NB4 (cell line): ENCODE measurements at regions not wholly inside any gene's neighbourhood (a gene's known extent, or its start where the extent isn't known, plus 50 kb on each side); places are given as distances from the start of the nearest gene placed in this dataset.
A peak's percentile ranks its signal among the peaks of the same experiment; 100 is the strongest.

Experiments used
- DNase-seq: peaks from one replicate; pipeline ENCODE4 v3.0.0; 2010; ENCODE audit warnings: low read depth
- H3K4me3 ChIP-seq: one replicate; pipeline ENCODE4 v1.5.1; 2011; ENCODE audit warnings: mild to moderate bottlenecking, low read depth, low read length, moderate library complexity
- MYC ChIP-seq: IDR thresholded peaks from 2 replicates; pipeline ENCODE4 v1.6.1; 2011; ENCODE audit warnings: low read depth, low read length
- POLR2A ChIP-seq: IDR thresholded peaks from 2 replicates; pipeline ENCODE4 v1.6.1; 2011; ENCODE audit warnings: mild to moderate bottlenecking; ENCODE audit not compliant: insufficient read length; ENCODE audit errors: extremely low read depth
- TF ChIP-seq, protein P1 (sequence below): IDR thresholded peaks from one replicate; pipeline ENCODE4 v1.5.1; 2012; ENCODE audit warnings: low read depth, low read length
- TF ChIP-seq, protein P2 (sequence below): IDR thresholded peaks from 2 replicates; pipeline ENCODE4 v1.6.1; 2011; ENCODE audit warnings: low read depth, low read length

DNA sequence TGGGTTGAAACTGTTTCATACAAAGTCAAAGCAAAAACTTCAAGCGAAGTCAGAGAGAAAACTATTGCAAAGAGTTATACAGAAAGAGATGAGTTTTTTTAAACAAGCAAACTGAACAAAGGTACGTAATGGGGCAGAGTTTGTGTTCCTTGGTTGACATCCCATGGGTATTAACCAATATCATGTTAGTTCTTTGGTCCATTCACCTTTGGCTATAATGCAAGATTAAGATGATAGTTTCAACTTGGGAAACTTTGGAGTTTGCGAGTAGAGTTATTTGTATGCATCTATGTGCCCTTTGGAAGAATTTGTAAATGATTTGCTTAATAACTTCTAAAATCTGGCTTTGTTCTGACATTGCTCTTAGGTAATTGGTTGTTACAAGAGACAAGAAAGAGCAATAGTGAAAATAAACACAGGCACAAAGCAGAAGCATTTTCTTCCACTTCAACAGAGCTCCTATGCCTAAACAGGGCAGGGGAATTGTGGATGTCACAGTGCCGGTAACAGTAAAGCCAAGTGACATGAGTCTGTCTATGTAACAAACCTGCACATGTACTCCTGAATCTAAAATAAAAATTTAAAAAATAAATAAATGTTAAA is 936.1 kb downstream of the SUCLG1 start:
- no peak for DNase-seq

DNA sequence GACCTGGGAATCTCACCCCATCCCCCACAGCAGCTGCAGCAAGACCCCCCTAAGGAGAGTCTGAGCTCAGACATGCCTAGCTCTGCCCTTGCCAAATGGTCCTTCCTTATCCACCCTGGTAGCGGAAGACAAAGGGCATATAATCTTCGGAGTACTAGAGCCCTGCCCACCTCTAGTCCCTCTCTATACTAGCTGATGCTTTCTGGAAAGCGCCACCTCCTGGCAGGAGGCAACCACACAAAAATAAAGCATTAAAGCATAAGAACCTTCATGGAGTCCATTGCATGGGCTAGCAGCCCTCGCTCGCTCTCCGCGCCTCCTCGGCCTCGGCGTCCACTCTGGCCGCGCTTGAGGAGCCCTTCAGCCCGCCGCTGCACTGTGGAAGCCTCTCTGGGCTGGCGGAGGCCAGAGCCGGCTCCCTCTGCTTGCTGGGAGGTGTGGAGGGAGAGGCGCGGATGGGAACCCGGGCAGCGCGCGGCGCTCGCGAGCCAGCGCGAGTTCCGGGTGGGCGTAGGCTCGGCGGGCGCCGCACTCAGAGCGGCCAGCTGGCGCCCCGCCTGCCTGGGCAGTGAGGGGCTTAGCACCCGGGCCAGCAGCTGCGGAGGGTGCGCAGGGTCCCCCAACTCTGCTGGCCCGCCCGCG is 941.2 kb downstream of the SUCLG1 start:
- peak; percentile 3 for DNase-seq
- H3K4me3 ChIP-seq: no peak overlapping the region
- TF ChIP-seq, protein P1, sequence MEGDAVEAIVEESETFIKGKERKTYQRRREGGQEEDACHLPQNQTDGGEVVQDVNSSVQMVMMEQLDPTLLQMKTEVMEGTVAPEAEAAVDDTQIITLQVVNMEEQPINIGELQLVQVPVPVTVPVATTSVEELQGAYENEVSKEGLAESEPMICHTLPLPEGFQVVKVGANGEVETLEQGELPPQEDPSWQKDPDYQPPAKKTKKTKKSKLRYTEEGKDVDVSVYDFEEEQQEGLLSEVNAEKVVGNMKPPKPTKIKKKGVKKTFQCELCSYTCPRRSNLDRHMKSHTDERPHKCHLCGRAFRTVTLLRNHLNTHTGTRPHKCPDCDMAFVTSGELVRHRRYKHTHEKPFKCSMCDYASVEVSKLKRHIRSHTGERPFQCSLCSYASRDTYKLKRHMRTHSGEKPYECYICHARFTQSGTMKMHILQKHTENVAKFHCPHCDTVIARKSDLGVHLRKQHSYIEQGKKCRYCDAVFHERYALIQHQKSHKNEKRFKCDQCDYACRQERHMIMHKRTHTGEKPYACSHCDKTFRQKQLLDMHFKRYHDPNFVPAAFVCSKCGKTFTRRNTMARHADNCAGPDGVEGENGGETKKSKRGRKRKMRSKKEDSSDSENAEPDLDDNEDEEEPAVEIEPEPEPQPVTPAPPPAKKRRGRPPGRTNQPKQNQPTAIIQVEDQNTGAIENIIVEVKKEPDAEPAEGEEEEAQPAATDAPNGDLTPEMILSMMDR: no peak
- TF ChIP-seq, protein P2, sequence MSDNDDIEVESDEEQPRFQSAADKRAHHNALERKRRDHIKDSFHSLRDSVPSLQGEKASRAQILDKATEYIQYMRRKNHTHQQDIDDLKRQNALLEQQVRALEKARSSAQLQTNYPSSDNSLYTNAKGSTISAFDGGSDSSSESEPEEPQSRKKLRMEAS: no peak
- TF ChIP-seq MYC (no peak), POLR2A (no peak)

More for the DNA sequence above, 936.1 kb downstream of the SUCLG1 start:
- H3K4me3 ChIP-seq: no peak overlapping the region
- TF ChIP-seq, protein P2: no peak
- TF ChIP-seq, protein P1: no peak
- no peak for TF ChIP-seq MYC
- no peak for TF ChIP-seq POLR2A

DNA sequence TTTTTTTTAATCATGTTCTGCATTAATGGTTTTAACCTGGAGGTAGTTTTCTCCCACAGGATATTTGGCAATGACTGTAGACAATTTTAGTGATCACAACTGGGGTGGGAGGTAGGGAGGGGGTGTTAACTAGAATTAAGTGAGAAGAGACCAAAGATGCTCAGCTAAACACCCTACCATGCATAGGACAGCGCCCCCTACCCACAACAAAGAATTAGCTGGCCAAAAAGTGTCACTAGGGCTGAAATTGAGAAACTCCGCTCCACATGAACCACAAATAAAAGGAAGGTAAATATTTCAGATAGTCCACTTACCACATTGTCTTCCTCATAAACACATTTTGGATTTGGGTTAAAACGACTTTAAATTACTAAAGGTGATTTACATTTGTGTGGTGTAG is 942.6 kb downstream of the SUCLG1 start:
- TF ChIP-seq, protein P1: peak; percentile 46
- TF ChIP-seq MYC: no peak
- no peak overlapping the region for H3K4me3 ChIP-seq
- peak; percentile 11 for DNase-seq

DNA sequence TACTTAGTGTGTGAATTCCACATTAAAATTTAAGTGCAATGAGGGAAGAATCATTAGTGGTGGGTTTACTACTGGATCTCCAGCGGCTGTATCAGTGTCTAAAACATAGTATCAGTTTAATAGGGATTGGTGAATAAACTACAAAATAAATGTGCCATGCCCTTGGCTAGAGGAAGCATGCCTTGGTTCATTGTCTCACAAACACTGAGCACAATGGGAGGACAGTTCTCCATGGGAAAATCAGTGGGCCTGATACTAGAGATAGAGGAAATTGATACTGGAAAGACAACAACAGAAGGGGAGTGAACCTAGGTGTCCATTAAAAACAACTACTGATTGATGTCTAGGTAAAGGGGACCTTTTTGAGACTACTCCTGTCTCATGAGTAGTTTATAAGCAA is 971.6 kb downstream of the SUCLG1 start:
- no peak overlapping the region for H3K4me3 ChIP-seq
- DNase-seq: no peak
- TF ChIP-seq POLR2A: no peak
- TF ChIP-seq MYC: no peak
- TF ChIP-seq, protein P1: no peak
- TF ChIP-seq, protein P2: no peak

DNA sequence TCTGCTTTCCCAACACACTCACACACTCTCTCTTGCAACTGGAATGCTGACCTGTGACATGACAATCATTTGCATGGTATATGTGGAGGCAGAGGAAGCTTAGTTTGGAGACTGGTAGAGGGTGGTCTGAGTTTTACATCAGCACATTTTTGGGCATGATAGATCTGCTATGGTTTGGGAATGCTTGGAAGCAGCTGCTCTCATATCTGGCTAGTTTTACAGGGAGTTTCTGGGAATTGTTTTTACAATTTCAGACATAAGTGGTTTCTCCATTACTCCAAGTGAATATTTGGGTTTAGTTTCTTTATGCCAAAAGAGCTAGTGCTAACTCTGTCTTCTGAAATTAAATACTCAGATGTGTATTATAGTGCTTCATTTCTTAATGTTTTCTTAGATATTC is 977.6 kb downstream of the SUCLG1 start:
- DNase-seq: no peak
- TF ChIP-seq, protein P1: no peak
- no peak for TF ChIP-seq POLR2A
- no peak for TF ChIP-seq MYC
- TF ChIP-seq, protein P2: no peak
- no peak overlapping the region for H3K4me3 ChIP-seq

DNA sequence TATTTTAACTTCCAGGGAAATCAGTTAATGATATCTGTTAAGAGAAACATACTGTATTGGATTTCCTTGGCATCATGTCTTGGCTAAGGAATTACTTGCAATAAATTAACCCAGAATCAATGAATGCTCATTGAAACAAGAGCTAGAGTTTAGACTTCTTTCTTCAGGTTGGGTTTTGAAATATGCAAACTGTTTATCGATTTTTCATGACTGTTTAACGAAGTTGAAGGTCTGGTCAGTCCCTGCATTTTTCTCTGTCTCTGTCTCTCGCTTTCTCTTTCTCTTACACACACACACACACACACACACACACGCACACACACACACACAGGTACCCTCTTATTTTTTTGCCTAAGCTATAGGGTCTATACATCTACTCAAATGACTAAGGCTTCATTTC is 981.0 kb downstream of the SUCLG1 start:
- no peak for DNase-seq
- TF ChIP-seq, protein P1: no peak
- TF ChIP-seq, protein P2: no peak
- TF ChIP-seq POLR2A: no peak
- no peak for TF ChIP-seq MYC
- H3K4me3 ChIP-seq: no peak overlapping the region
